GM12872 (cell line): ENCODE measurements at regions not wholly inside any gene's neighbourhood (a gene's known extent, or its start where the extent isn't known, plus 50 kb on each side); places are given as distances from the start of the nearest gene placed in this dataset.

ENCODE experiments used
- TF ChIP-seq, protein P1 (sequence below): IDR thresholded peaks from 3 replicates; pipeline ENCODE4 v1.5.1; 2011; ENCODE audit warnings: low read depth, mild to moderate bottlenecking, low read length, moderate library complexity; ENCODE audit not compliant: insufficient read depth

DNA sequence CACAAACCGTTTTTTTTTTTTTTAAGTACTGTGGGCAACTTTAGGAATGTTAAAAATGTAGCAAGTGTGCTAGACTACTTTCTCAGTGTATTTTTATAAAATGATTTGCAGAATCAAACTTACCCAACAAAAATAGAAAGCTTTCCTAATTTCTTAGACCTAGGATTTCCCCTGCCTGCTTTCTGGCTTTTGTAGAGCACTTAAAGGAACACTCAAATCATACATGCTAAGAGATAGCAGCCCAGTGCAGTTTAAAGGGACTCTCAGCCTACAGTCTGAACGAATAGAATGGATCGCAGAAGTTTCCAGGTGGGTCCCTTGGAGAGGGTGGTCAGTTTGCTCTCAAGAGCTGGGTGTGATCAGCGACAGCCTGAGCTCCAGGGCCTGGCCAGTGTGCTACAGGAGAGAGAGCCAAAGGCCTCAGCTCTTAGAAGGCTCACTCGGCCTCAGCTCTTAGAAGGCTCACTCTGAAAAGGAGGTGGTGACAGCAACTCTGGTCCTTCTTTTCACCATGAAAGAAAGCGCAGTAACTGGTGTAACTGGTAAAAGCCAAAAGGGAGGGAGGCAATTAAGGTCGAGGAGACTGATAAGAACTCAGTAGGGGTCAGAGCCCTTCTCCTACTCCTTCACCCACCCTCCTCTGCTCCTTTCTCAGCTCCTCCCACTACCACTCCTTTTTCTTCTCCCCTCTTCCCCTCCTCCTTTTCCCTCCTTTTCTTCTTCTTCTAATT lies 142.4 kb downstream of the ZFP64 start:
- TF ChIP-seq, protein P1, sequence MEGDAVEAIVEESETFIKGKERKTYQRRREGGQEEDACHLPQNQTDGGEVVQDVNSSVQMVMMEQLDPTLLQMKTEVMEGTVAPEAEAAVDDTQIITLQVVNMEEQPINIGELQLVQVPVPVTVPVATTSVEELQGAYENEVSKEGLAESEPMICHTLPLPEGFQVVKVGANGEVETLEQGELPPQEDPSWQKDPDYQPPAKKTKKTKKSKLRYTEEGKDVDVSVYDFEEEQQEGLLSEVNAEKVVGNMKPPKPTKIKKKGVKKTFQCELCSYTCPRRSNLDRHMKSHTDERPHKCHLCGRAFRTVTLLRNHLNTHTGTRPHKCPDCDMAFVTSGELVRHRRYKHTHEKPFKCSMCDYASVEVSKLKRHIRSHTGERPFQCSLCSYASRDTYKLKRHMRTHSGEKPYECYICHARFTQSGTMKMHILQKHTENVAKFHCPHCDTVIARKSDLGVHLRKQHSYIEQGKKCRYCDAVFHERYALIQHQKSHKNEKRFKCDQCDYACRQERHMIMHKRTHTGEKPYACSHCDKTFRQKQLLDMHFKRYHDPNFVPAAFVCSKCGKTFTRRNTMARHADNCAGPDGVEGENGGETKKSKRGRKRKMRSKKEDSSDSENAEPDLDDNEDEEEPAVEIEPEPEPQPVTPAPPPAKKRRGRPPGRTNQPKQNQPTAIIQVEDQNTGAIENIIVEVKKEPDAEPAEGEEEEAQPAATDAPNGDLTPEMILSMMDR = no peak

DNA sequence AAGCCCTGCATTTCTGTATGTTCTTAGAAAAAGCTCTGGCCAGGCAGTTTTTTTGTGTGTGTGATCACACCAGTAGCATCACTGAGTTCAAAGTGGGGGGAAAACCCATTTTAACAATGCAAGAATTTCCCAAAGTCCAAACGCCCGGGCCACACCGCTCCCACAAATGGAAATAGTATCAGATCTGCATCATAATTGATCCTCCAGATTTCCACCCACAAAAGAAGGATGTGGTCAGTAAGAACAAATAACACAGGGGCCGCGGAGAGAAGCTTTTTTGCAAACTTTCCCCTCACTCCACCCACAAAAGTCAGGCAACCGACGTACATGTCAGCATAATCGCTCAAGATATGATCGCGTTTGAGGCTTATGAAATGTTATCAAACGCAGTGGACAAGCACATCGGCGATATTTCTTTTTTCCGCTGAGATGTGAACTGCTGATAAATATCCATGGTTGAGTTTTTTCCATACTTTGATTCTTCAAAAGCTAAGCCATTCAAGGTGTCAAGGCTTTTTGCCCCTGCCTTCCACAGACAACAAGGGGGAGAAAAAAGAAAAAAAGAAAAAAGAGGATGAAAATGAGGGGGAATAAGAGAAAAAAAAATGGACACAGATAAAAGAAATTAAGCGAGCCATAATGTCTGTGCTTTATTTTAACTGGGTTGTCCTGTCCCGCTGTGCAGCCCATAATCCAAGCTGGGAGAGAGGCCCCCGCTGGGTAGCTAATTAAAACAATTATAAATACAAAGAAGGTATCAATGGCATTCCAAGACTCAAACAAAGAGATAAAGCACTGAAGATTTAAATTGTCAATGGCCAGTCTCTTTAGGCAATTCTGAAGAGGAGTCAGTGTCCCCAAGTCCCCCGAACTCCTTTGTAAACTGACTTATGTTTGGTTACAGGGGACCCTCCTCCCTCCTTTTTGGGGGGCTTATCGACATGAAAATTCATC lies 143.5 kb downstream of the ZFP64 start:
- TF ChIP-seq, protein P1 = no peak

DNA sequence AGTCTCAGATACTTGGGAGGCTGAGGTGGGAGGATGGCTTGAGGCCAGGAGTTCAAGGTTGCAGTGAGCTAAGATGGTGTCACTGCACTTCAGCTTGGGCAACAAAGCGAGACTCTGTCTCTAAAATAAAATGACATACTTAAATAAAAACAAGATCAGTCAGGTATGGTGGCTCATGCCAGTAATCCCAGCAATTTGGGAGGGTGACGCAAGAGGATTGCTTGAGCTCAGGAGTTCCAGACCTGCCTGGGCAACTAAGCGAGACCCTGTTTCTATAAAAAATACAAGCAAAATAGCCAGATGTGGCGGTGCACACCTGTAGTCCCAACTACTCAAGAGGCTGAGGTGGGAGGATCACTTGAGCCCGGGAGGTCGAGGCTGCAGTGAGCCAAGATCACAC lies 149.6 kb downstream of the ZFP64 start:
- TF ChIP-seq, protein P1 = no peak

DNA sequence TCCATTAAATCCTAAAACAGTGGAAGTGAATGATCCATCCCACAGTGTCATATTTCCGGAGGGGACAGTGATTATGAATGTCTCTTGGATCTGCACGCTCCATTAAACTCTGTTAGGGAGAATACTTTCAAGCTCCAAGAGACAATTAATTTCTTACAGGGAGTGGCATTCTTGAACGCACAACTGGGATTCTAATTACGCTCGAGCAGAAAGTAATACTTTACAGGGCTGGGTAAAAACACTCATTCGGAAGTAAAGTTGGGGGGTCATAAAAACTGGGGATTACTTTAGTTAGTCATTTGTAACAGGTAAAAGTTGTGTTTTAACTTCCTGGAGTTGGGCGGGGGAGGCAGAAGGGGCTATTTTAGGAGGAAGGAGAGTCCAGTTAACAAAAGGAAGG lies 151.8 kb downstream of the ZFP64 start:
- TF ChIP-seq, protein P1 = no peak

DNA sequence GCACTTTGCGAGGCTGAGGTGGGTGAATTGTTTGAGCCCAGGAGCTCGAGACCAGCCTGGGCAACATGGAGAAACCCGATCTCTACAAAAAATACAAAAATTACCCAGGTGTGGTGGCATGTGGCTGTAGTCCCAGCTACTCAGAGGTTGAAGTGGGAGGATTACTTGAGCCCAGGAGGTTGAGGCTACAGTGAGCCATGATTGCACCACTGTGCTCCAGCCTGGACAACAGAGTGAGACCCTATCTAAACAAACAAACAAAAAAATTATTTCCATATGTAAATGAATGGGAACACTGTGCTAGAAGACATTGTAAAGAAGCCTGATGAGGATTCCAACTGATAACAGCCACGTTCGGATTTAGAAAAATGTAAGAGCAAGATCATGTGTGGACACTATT lies 154.2 kb downstream of the ZFP64 start:
- TF ChIP-seq, protein P1 = no peak

DNA sequence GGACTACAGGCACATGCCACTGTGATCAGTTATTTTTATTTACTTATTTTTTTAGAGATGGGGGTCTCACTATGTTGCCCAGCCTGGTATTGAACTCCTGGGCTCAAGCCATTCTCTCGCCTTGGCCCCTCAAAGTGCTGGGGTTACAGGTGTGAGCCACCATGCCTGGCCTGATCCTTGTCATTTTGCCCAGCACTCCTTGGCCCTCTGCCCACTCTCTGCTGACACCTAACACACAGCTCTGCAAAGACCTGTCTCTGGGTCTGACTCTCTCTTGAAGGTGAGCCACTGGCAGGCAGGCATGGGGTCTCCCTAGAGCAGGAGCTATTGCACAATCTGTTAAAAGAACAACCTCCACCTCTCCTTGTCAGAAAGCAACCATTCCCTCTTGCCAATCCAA lies 155.6 kb downstream of the ZFP64 start:
- TF ChIP-seq, protein P1 = no peak

DNA sequence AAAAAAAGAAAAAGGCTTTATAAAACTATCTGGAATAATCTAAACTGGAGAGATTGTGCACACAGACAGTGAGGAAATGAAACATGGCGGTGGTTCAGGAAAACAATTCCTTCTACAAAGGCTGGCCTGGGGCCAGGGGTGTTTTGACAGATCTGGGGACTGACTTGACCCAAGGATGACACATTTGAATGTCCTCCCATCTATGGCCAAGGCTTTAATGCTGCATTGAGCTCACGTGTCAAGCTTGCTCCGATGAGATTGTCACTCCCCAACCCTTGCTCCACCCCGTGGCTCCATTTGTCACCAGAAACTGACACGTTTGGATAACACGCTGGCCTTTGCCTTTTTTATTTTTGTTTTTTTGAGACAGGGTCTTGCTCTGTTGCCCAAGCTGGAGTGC lies 156.1 kb downstream of the ZFP64 start:
- TF ChIP-seq, protein P1 = no peak
